NCI-H2196 (cell line): ENCODE measurements at regions not wholly inside any gene's neighbourhood (a gene's known extent, or its start where the extent isn't known, plus 50 kb on each side); places are given as distances from the start of the nearest gene placed in this dataset.

Experiments
- DNase-seq: peaks from one replicate; lab custom pipeline; 2025; ENCODE audit not compliant: unreplicated experiment; lab: John Stamatoyannopoulos, UW

- DNase-seq: no peak
Observed at GRCh38 chr5:107218457-107219193, 452.1 kb downstream of the EFNA5 start.

GRCh38 chr5:107217721-107218130, 453.0 kb downstream of the EFNA5 start:
- DNase-seq: no peak

- DNase-seq: no peak
Observed at GRCh38 chr5:107216587-107216986, 454.1 kb downstream of the EFNA5 start.

- DNase-seq: no peak
Observed at GRCh38 chr5:107215611-107216010, 455.1 kb downstream of the EFNA5 start.

GRCh38 chr5:107213025-107213424, 457.7 kb downstream of the EFNA5 start:
- DNase-seq: no peak

- no peak for DNase-seq
Observed at GRCh38 chr5:107211630-107212029, 459.1 kb downstream of the EFNA5 start.

- DNase-seq: no peak
Observed at GRCh38 chr5:107208867-107209266, 461.9 kb downstream of the EFNA5 start.

GRCh38 chr5:107204413-107204812, 466.3 kb downstream of the EFNA5 start:
- DNase-seq: no peak

GRCh38 chr5:107203243-107203642, 467.5 kb downstream of the EFNA5 start:
- no peak for DNase-seq

- DNase-seq: no peak
Observed at GRCh38 chr5:107199756-107200155, 471.0 kb downstream of the EFNA5 start.

GRCh38 chr5:107196500-107197059, 474.2 kb downstream of the EFNA5 start:
- no peak for DNase-seq

- no peak for DNase-seq
Observed at GRCh38 chr5:107195890-107196395, 474.8 kb downstream of the EFNA5 start.

GRCh38 chr5:107184871-107185270, 485.9 kb downstream of the EFNA5 start:
- no peak for DNase-seq

- DNase-seq: no peak
Observed at GRCh38 chr5:107184066-107184465, 486.7 kb downstream of the EFNA5 start.

- DNase-seq: no peak
Observed at GRCh38 chr5:107170620-107171019, 500.1 kb downstream of the EFNA5 start.

GRCh38 chr5:107169867-107170266, 500.9 kb downstream of the EFNA5 start:
- DNase-seq: no peak

GRCh38 chr5:107168848-107169752, 501.6 kb downstream of the EFNA5 start:
- no peak for DNase-seq

- DNase-seq: no peak
Observed at GRCh38 chr5:107168086-107168485, 502.7 kb downstream of the EFNA5 start.

GRCh38 chr5:107165296-107165695, 505.4 kb downstream of the EFNA5 start:
- DNase-seq: no peak

- no peak for DNase-seq
Observed at GRCh38 chr5:107157809-107158208, 512.9 kb downstream of the EFNA5 start.

GRCh38 chr5:107155707-107156106, 515.0 kb downstream of the EFNA5 start:
- DNase-seq: no peak

GRCh38 chr5:107154593-107154992, 516.1 kb downstream of the EFNA5 start:
- no peak for DNase-seq
